ENCODE measurements at regions not wholly inside any gene's neighbourhood (a gene's known extent, or its start where the extent isn't known, plus 50 kb on each side); places are given as distances from the start of the nearest gene placed in this dataset.

GRCh38 chr11:134557571-134558257, 145.7 kb upstream of the B3GAT1 start:
- TF ChIP-seq CTCF (IDR thresholded peaks at IDR 0.05): no peak
- TF ChIP-seq POLR2A (IDR thresholded peaks at IDR 0.05): no peak

Measured in heart left ventricle (tissue), 13 donors.